HepG2 (cell line): ENCODE measurements at regions not wholly inside any gene's neighbourhood (a gene's known extent, or its start where the extent isn't known, plus 50 kb on each side); places are given as distances from the start of the nearest gene placed in this dataset.

Source experiments
- MXD4 ChIP-seq: IDR thresholded peaks from 2 replicates; pipeline ENCODE4 v1.6.1; 2016; ENCODE audit warnings: mild to moderate bottlenecking, missing biosample characterization, missing genetic modification reagents
- MXI1 ChIP-seq: IDR thresholded peaks from 3 replicates; pipeline ENCODE4 v1.6.1; 2012; ENCODE audit warnings: low read depth, low read length, inconsistent platforms, borderline replicate concordance
- NFRKB ChIP-seq: fragments of 450-650 bp; IDR thresholded peaks from 2 replicates; pipeline ENCODE4 v1.6.1; 2017
- TAF1 ChIP-seq: sonication (generic); formaldehyde crosslinking; IDR thresholded peaks from 2 replicates; pipeline ENCODE4 v1.4.0; 2020; ENCODE audit warnings: missing genetic modification reagents
- TBX3 ChIP-seq: fragments of 450-650 bp; IDR thresholded peaks from 2 replicates; pipeline ENCODE4 v1.6.1; 2017; ENCODE audit warnings: antibody characterized with exemption, mild to moderate bottlenecking, inconsistent platforms, borderline replicate concordance
- ZFP82 ChIP-seq: sonication (generic); formaldehyde crosslinking; IDR thresholded peaks from 2 replicates; pipeline ENCODE4 v1.5.1; 2020; ENCODE audit warnings: mild to moderate bottlenecking, missing genetic modification reagents, borderline replicate concordance
- ZNF607 ChIP-seq: sonication (generic); formaldehyde crosslinking; IDR thresholded peaks from 2 replicates; pipeline ENCODE4 v1.5.1; 2020; ENCODE audit warnings: missing genetic modification reagents, mild to moderate bottlenecking, borderline replicate concordance
- TF ChIP-seq, protein P1 (sequence below): IDR thresholded peaks from 2 replicates; pipeline ENCODE4 v1.6.1; 2016
- TF ChIP-seq, protein P2 (sequence below): sonication (generic); formaldehyde crosslinking; IDR thresholded peaks from 2 replicates; pipeline ENCODE4 v1.8.1; 2023; ENCODE audit warnings: mild to moderate bottlenecking, moderate library complexity, missing genetic modification reagents
- TF ChIP-seq, protein P3 (sequence below): sonication (generic); formaldehyde crosslinking; IDR thresholded peaks from 2 replicates; pipeline ENCODE4 v1.9.0; 2022; ENCODE audit warnings: low read depth, missing genetic modification reagents

GRCh38 chr12:67420506-67420905, 151.3 kb downstream of the CAND1 start:
- TF ChIP-seq MXI1 (no peak), ZFP82 (CRISPR knock-in tag) (no peak), NFRKB (no peak), ZNF607 (CRISPR knock-in tag) (no peak), TBX3 (no peak), MXD4 (no peak), TAF1 (no peak)
- TF ChIP-seq, protein P1, sequence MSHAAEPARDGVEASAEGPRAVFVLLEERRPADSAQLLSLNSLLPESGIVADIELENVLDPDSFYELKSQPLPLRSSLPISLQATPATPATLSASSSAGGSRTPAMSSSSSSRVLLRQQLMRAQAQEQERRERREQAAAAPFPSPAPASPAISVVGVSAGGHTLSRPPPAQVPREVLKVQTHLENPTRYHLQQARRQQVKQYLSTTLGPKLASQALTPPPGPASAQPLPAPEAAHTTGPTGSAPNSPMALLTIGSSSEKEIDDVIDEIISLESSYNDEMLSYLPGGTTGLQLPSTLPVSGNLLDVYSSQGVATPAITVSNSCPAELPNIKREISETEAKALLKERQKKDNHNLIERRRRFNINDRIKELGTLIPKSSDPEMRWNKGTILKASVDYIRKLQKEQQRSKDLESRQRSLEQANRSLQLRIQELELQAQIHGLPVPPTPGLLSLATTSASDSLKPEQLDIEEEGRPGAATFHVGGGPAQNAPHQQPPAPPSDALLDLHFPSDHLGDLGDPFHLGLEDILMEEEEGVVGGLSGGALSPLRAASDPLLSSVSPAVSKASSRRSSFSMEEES, result no peak
- TF ChIP-seq, protein P2, sequence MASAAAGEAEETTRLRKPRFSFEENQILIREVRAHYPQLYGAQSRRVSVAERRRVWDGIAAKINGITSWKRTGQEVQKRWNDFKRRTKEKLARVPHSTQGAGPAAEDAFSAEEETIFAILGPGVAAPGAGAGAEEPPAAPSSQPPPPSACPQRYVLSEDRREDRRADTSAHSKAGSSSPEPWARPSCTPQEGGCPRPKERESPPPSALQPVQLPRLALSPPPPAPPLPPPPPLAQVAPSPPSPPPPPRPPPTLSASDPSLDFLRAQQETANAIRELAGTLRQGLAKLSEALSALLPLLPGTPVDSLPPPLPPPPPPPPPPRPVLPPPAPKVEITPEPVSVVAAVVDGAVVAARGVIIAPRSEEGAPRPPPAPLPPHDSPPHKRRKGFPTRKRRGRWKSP (CRISPR knock-in tag), result no peak
- TF ChIP-seq, protein P3, sequence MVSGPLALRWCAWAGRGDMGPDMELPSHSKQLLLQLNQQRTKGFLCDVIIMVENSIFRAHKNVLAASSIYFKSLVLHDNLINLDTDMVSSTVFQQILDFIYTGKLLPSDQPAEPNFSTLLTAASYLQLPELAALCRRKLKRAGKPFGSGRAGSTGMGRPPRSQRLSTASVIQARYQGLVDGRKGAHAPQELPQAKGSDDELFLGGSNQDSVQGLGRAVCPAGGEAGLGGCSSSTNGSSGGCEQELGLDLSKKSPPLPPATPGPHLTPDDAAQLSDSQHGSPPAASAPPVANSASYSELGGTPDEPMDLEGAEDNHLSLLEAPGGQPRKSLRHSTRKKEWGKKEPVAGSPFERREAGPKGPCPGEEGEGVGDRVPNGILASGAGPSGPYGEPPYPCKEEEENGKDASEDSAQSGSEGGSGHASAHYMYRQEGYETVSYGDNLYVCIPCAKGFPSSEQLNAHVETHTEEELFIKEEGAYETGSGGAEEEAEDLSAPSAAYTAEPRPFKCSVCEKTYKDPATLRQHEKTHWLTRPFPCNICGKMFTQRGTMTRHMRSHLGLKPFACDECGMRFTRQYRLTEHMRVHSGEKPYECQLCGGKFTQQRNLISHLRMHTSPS, result no peak
